ENCODE measurements at regions not wholly inside any gene's neighbourhood (a gene's known extent, or its start where the extent isn't known, plus 50 kb on each side); places are given as distances from the start of the nearest gene placed in this dataset.
"Not testable (repeated sequence)": the region's sequence is repeated elsewhere in the genome, so short reads cannot be mapped to it uniquely, and the experiment has no call there.

- FAIRE-seq: no peak
Measured at GRCh38 chr13:111007209-111007608, 92.3 kb upstream of the ANKRD10 start.

DNA sequence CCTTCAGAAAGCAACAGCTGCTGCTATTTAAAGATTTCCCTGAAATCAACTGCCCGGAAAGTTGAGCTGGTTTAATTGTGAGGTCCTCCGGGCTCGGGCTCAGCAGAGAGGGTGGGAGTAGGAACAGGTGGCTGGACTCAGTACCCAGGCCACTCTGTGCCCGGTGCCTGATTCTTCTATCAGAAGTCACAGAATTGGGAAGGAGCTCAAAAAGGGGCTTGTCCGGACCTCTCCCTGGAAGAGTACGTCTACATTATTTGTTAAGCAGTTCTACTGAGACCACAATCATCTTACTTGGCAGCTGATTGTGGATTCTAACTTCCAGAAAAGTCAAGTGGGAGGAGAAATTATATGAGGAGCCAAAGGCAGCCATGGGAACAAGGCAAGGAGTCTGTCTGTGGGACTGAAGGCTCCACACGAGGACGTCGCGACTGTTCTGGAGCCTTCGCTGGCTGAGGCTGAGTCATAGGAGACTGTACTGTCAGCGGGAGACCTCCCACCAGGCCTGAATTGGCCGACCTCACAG, 91.7 kb upstream of the ANKRD10 start:
- peak in 1 of 2 donors; percentile 62 for DNase-seq (ENCODE audit: low spot score in 2 of 2)
- FAIRE-seq: no peak

More at GRCh38 chr13:111007209-111007608, 92.3 kb upstream of the ANKRD10 start:
- no peak for DNase-seq (ENCODE audit: low spot score in 2 of 2)

GRCh38 chr13:111005808-111006505, 91.1 kb upstream of the ANKRD10 start:
- DNase-seq (ENCODE audit: low spot score in 2 of 2) (no peak), FAIRE-seq (no peak)

DNA sequence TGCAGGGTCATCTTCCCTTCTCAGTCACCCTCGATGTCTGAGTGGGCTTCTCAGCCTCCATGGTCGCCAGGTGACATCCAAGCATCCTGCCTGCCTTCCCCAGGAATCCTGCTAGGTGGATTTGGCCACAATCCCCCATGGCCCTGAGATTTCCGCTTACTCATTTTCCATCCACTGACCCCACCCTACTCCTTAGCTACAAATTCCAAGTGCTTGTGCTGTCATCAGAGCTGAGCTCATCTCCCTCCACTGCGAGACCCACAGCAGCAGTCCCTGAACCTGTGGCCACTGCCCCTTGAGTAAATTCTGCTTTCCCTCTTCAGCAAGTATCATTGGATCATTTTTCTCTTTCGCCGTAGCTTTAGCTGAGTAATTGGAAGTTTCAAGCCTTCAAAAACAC, 90.5 kb upstream of the ANKRD10 start:
- DNase-seq (ENCODE audit: low spot score in 2 of 2) (no peak), FAIRE-seq (no peak)

DNA sequence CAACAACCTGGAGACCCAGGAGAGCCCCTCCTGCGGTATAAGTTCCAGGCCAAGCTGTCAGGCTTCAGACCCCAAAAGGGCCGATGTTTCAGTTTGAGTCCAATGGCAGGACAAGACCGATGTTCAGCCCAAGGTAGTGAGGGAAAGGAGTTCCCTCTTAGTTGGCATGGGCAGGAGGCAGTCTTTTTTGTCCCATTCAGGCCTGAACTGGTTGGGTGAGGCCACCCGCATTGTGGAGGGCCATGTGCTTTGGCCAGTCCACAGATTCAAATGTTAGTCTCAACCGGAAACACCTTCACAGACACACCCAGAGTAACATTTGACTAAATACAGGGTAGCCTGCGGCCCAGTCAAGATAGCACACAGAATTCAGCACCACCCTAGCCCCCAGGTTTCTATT, 89.6 kb upstream of the ANKRD10 start:
- no peak for DNase-seq (ENCODE audit: low spot score in 2 of 2)
- no peak for FAIRE-seq

DNA sequence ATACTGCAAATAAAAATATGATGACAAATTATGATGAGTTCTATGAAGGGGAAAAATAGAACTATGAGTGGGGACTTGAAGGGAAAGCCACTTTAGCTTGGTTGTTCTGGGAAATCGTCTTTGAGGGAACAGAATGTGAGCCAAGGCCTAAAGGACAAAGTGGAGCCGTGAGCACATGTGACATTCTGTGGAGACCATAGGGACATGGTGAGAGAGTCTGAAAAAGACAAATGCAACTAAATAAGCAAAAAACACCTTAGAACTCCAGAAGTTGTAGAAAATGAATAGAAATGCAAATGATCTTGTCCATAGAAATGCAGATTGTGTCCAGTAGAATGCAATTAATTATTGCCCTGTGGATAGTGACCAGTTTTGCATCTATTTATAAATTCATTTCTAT, 86.8 kb upstream of the ANKRD10 start:
- FAIRE-seq (no peak), DNase-seq (ENCODE audit: low spot score in 2 of 2) (no peak)

GRCh38 chr13:110993788-110994187, 78.9 kb upstream of the ANKRD10 start:
- DNase-seq (ENCODE audit: low spot score in 2 of 2): no peak
- FAIRE-seq: no peak

DNA sequence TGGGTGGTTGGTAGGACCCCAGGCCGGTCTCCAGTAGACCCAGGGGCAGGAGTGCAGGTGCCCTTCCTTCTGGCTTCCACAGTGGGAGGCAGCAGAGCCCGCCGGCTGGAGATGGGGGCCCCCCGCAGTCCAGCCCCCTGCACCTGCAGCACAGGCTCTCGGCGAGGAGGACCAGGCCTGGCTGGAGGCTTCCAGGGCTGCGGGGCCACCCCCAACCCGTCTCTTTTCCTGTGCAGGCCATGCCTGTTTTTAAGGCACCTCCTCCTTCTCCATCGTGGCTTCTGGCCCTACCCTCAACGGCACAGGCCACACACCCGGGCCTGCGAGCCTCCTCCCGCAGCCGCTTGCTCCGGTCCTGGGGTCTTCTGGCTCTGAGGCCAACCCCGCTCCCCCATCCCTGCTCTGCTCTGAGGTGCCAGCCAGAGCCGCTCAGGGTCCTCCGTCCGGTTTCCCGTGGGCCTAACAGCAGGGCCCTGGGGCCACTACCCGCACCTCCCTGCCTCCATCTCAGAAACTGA, 77.2 kb upstream of the ANKRD10 start:
- FAIRE-seq (no peak), DNase-seq (ENCODE audit: low spot score in 2 of 2) (no peak)

DNA sequence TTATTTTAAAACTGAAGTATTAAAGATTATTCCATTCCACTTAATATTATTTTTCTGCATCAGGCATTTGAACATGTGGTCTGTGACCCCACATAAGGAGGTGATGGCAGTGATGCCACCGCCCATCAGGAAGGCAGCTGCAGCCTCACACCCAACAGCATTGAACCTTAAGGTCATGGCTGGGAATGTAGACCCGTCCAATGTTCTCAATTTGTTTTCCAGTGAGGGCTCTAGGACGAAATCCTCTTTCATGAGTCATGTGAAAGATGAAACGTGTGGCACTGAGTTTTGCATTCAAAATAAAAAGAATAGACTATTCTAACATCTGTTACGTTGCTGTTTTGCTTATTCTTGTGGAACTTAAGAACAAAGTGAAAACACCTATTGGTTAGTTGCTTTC, 74.5 kb upstream of the ANKRD10 start:
- FAIRE-seq (no peak), DNase-seq (ENCODE audit: low spot score in 2 of 2) (no peak)

GRCh38 chr13:110985541-110985940, 70.7 kb upstream of the ANKRD10 start:
- DNase-seq (ENCODE audit: low spot score in 2 of 2) (no peak), FAIRE-seq (no peak)

- FAIRE-seq: no peak
- DNase-seq (ENCODE audit: low spot score in 2 of 2): no peak
Measured at GRCh38 chr13:110984798-110985197, 69.9 kb upstream of the ANKRD10 start.

- FAIRE-seq (no peak), DNase-seq (ENCODE audit: low spot score in 2 of 2) (no peak)
Measured at GRCh38 chr13:110984381-110984780, 69.5 kb upstream of the ANKRD10 start.

GRCh38 chr13:110983241-110983640, 68.4 kb upstream of the ANKRD10 start:
- FAIRE-seq: no peak
- no peak for DNase-seq (ENCODE audit: low spot score in 2 of 2)

- DNase-seq (ENCODE audit: low spot score in 2 of 2) (no peak), FAIRE-seq (no peak)
Measured at GRCh38 chr13:110981379-110981778, 66.5 kb upstream of the ANKRD10 start.

- no peak for FAIRE-seq
Measured at GRCh38 chr13:110980921-110981320, 66.1 kb upstream of the ANKRD10 start.

DNA sequence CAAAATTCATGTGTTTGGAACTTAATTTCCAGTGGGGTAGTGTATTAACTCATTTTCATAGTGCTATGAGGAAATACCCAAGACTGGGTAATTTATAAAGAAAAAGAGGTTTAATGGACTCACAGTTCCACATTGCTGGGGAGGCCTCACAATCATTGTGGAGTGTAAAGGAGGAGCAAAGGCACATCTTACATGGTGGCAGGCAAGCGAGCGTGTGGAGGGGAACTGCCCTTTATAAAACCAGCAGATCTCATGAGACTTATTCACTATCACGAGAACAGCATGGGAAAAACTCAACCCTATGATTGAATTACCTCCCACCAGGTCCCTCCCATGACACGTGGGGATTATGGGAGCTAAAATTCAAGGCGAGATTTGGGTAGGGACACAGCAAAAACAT, 64.3 kb upstream of the ANKRD10 start:
- not testable (repeated sequence) for FAIRE-seq; DNase-seq (ENCODE audit: low spot score in 2 of 2)

More at GRCh38 chr13:110980921-110981320, 66.1 kb upstream of the ANKRD10 start:
- DNase-seq (ENCODE audit: low spot score in 2 of 2): no peak

DNA sequence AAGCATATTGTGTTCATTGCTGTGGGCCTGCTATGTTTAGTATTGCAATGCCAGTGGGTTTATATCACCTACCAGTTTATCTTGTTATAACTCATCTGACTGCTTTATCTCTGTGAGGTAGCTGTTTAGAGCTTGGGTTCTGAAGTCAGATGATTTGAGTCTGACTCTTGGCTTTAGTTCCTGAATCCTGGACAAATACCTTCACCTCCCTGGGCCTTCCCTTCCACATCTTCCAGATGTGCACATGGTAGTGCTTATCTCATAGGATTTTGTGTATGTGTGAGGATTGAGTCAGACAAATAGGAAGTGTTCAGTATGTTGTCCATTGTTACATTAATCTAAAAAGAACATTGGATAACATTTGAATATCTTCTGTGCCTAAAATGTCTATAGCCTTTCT, 63.5 kb upstream of the ANKRD10 start:
- FAIRE-seq: no peak
- DNase-seq (ENCODE audit: low spot score in 2 of 2): no peak

- DNase-seq (ENCODE audit: low spot score in 2 of 2) (no peak), FAIRE-seq (no peak)
Measured at GRCh38 chr13:110976785-110977184, 61.9 kb upstream of the ANKRD10 start.

GRCh38 chr13:110973007-110973700, 58.3 kb upstream of the ANKRD10 start:
- no peak for DNase-seq (ENCODE audit: low spot score in 2 of 2)
- no peak for FAIRE-seq

DNA sequence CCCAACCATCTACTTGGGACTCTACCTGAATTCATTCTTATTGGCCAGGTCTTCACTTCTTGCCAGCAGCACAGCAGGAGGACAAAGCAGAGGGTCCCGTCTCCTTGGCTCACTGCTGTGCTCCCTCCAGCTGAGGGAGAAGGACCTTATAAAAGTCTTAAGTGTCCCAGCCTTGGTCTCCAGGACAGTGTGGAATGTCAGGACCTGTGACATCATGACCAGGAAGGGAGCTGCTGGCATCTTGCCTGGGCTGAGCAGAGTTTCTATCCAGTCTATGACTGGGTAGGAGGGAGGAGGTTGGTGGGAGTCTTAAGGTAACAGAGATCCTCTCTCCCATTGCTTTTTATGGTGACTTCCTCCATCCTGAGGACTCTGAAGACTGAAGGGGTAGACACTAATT, 56.6 kb upstream of the ANKRD10 start:
- DNase-seq (ENCODE audit: low spot score in 2 of 2): no peak
- FAIRE-seq: no peak

GRCh38 chr13:110967156-110967855, 52.4 kb upstream of the ANKRD10 start:
- DNase-seq (ENCODE audit: low spot score in 2 of 2); FAIRE-seq: not testable (repeated sequence)

Data from frontal cortex (tissue), 3 donors.